Liver (tissue), 3 donors: ENCODE measurements at regions not wholly inside any gene's neighbourhood (a gene's known extent, or its start where the extent isn't known, plus 50 kb on each side); places are given as distances from the start of the nearest gene placed in this dataset.

Source experiments
- CTCF ChIP-seq: fragments of 150-350 bp; IDR thresholded peaks from 2 replicates; pipeline ENCODE4 v1.5.1; 2017; ENCODE audit warnings: improper control_type of control experiment, low read depth, low read length; ENCODE audit not compliant: missing input control
- MAX ChIP-seq: IDR thresholded peaks from 2 replicates; pipeline ENCODE4 v1.6.1; 2016; ENCODE audit warnings: antibody characterized with exemption
- RAD21 ChIP-seq, 2 donors: IDR thresholded peaks; 2 replicates each; pipeline ENCODE4 v1.6.1; 2016; ENCODE audit warnings: antibody characterized with exemption in 2 of 2, mild to moderate bottlenecking in 2 of 2
- TAF1 ChIP-seq: conservative IDR thresholded peaks from 2 replicates; pipeline ENCODE4 v1.6.1; 2016; ENCODE audit warnings: antibody characterized with exemption, mild to moderate bottlenecking
- donor health status: healthy.
- donor health status: healthy.

- TF ChIP-seq TAF1: no peak
- no peak for TF ChIP-seq CTCF
- no peak for TF ChIP-seq RAD21 (IDR thresholded peaks at IDR 0.05)
- TF ChIP-seq MAX: no peak
Observed at GRCh38 chr4:145319751-145320150, 139.4 kb upstream of the OTUD4 start.
